ENCODE measurements at regions not wholly inside any gene's neighbourhood (a gene's known extent, or its start where the extent isn't known, plus 50 kb on each side); places are given as distances from the start of the nearest gene placed in this dataset.
A peak's percentile ranks its signal among the peaks of the same experiment; 100 is the strongest.

DNA sequence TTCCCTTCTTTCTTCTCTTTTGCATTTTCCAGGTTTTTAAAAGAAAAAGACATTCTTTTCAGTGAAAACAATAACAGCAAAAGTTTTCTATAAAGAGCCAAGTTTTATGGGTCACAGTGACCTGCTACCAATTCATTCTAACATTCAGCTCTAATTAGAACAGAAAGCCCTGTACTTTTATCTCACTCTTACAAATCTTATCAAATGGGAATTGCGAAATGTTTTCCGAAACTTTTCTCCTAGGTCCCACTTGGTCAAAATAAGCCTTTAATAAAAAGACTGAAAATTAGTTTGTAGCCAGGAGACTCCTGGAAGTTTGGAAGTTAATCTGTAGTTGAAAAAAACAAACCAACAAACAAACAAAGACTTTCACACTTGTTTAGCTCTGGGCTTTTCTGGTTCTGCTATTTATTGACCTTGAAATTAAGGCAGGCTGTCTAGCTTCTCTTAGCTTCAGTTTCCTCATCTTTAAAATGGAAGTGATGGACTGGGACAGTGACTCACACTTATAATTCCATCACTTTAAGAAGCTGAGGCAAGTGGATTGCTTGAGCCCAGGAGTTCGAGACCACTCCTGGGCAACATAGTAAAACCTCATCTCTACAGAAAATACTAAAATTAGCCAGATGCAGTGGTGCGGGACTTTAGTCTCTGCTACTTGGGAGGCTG lies 613.5 kb upstream of the CDH4 start:
- Histone ChIP-seq H4K91ac (ENCODE audit: low read depth, low read length, poor library complexity) (no peak overlapping the region), H3K27ac (replicated peaks; ENCODE audit: low read length) (no peak overlapping the region), H2AFZ (ENCODE audit: low read length) (no peak overlapping the region), H3K9me3 (replicated peaks in 1 of 2; ENCODE audit: control insufficient read depth in 2 of 2, insufficient read depth in 1 of 2, low read depth in 1 of 2, low read length in 2 of 2) (no peaks in the 10 kb centered on the region), H2BK120ac (ENCODE audit: low read depth, low read length) (no peak overlapping the region), H3K27me3 (ENCODE audit: control insufficient read depth in 3 of 3, insufficient read depth in 3 of 3, low read depth in 1 of 3, low read length in 3 of 3) (no peaks in the 10 kb centered on the region), H2BK15ac (ENCODE audit: low read length) (no peak overlapping the region), H3K23ac (ENCODE audit: low read depth, low read length, poor library complexity) (no peak overlapping the region), H3K79me1 (ENCODE audit: low read depth, low read length) (no peaks in the 10 kb centered on the region), H3K4me2 (ENCODE audit: insufficient read depth, low read length, poor library complexity, severe bottlenecking) (no peak overlapping the region), H3K4me1 (ENCODE audit: control insufficient read depth in 2 of 2, insufficient read depth in 1 of 2, low read depth in 1 of 2, low read length in 2 of 2) (no peaks in the 10 kb centered on the region), H2BK12ac (ENCODE audit: low read length) (no peak overlapping the region), H3K18ac (ENCODE audit: low read length) (no peak overlapping the region), H3K36me3 (replicated peaks in 1 of 2; ENCODE audit: control insufficient read depth in 2 of 2, insufficient read depth in 2 of 2, low read length in 2 of 2) (no peaks in the 10 kb centered on the region), H4K8ac (ENCODE audit: low read depth, low read length) (no peak overlapping the region), H2AK5ac (ENCODE audit: low read depth, low read length) (no peak overlapping the region), H3K9ac (ENCODE audit: low read depth, low read length, poor library complexity) (no peak overlapping the region), H3K4ac (ENCODE audit: low read length) (no peak overlapping the region), H2BK5ac (ENCODE audit: low read length) (no peak overlapping the region), H3K14ac (ENCODE audit: low read length) (no peak overlapping the region), H3K4me3 (ENCODE audit: low read length in 2 of 2) (no peak overlapping the region)
- DNase-seq (ENCODE audit: low spot score), result no peak
- WGBS, 2 donors (ENCODE audit: extremely low coverage in 2 of 2, insufficient read length in 2 of 2, insufficient replicate concordance in 1 of 2), result no CpG with 5 or more reads among the region's 4 CpGs

DNA sequence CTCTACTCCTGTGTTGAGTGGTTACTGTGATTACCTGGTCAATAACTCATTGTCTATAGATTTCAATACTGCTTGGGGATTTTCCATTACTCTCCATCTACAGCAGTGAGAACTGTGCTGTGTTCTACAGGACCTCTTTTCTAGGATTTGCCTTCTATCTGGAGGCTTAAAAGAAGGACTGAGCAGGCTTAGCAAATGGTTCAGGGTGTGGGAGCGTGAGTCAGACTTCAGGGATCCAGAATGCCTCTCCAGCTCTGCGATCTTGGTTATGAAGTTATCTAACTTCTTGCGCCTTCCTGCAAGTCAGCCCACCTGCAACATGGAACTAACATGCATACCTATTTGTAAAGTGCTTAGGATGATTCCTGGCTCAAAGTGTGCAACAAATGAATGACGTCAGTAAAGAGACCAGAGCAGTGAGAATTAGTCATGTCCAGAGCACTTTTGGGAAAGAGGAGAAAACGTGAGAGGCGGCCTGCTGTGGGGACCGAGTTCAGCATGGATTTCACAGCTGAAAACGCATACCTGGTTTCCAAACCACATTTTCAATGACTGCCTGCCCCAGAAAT lies 610.1 kb upstream of the CDH4 start:
- no peak overlapping the region for H2AFZ ChIP-seq (ENCODE audit: low read length)

DNA sequence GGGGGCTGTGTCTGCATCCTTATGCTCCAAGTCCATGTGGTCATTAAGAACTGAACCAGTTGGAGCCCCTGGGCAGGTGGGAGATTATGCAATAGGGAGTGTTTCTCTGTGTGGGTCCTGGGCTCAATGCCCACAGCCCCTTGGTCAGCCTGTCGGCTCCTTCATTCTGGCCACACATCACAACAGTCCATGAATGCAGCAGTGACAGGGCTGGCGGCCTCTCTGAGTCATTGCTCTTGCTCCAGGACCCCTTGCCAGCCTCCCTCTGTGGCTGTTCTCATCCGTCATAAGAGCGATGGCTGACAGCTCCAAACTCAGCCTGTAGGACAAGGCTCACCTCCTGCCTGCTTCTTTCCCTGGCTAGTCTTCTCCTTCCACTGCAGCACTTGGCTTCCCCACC lies 609.5 kb upstream of the CDH4 start:
- DNase-seq (ENCODE audit: low spot score), result no peak
- Histone ChIP-seq H3K18ac (ENCODE audit: low read length) (peak overlapping the region; percentile 19), H3K9me3 (replicated peaks in 1 of 2; ENCODE audit: control insufficient read depth in 2 of 2, insufficient read depth in 1 of 2, low read depth in 1 of 2, low read length in 2 of 2) (peaks cover 0 to 2% of the 10 kb centered on the region in 2 donors), H3K4me3 (ENCODE audit: low read length in 2 of 2) (no peak overlapping the region), H3K14ac (ENCODE audit: low read length) (no peak overlapping the region), H3K79me1 (ENCODE audit: low read depth, low read length) (no peaks in the 10 kb centered on the region), H4K91ac (ENCODE audit: low read depth, low read length, poor library complexity) (no peak overlapping the region), H3K27ac (replicated peaks; ENCODE audit: low read length) (no peak overlapping the region), H2BK5ac (ENCODE audit: low read length) (no peak overlapping the region), H2BK15ac (ENCODE audit: low read length) (no peak overlapping the region), H3K27me3 (ENCODE audit: control insufficient read depth in 3 of 3, insufficient read depth in 3 of 3, low read depth in 1 of 3, low read length in 3 of 3) (no peaks in the 10 kb centered on the region), H4K8ac (ENCODE audit: low read depth, low read length) (no peak overlapping the region), H3K36me3 (replicated peaks in 1 of 2; ENCODE audit: control insufficient read depth in 2 of 2, insufficient read depth in 2 of 2, low read length in 2 of 2) (no peaks in the 10 kb centered on the region), H2AFZ (ENCODE audit: low read length) (no peak overlapping the region), H3K23ac (ENCODE audit: low read depth, low read length, poor library complexity) (no peak overlapping the region), H2AK5ac (ENCODE audit: low read depth, low read length) (no peak overlapping the region), H2BK12ac (ENCODE audit: low read length) (no peak overlapping the region), H2BK120ac (ENCODE audit: low read depth, low read length) (no peak overlapping the region), H3K4me2 (ENCODE audit: insufficient read depth, low read length, poor library complexity, severe bottlenecking) (no peak overlapping the region), H3K9ac (ENCODE audit: low read depth, low read length, poor library complexity) (no peak overlapping the region), H3K4ac (ENCODE audit: low read length) (no peak overlapping the region), H3K4me1 (ENCODE audit: control insufficient read depth in 2 of 2, insufficient read depth in 1 of 2, low read depth in 1 of 2, low read length in 2 of 2) (no peaks in the 10 kb centered on the region)
- no CpG with 5 or more reads among the region's 4 CpGs for WGBS, 2 donors (ENCODE audit: extremely low coverage in 2 of 2, insufficient read length in 2 of 2, insufficient replicate concordance in 1 of 2)

More for the DNA sequence above, 610.1 kb upstream of the CDH4 start:
- WGBS, 2 donors (ENCODE audit: extremely low coverage in 2 of 2, insufficient read length in 2 of 2, insufficient replicate concordance in 1 of 2), result no CpG with 5 or more reads among the region's 8 CpGs
- H3K36me3 ChIP-seq (replicated peaks in 1 of 2; ENCODE audit: control insufficient read depth in 2 of 2, insufficient read depth in 2 of 2, low read length in 2 of 2), result no peaks in the 10 kb centered on the region
- no peaks in the 10 kb centered on the region for H3K79me1 ChIP-seq (ENCODE audit: low read depth, low read length)
- no peak overlapping the region for H3K9ac ChIP-seq (ENCODE audit: low read depth, low read length, poor library complexity)
- H3K27me3 ChIP-seq (ENCODE audit: control insufficient read depth in 3 of 3, insufficient read depth in 3 of 3, low read depth in 1 of 3, low read length in 3 of 3), result no peaks in the 10 kb centered on the region
- H2BK120ac ChIP-seq (ENCODE audit: low read depth, low read length), result no peak overlapping the region
- H3K4me3 ChIP-seq (ENCODE audit: low read length in 2 of 2), result no peak overlapping the region
- H3K9me3 ChIP-seq (replicated peaks in 1 of 2; ENCODE audit: control insufficient read depth in 2 of 2, insufficient read depth in 1 of 2, low read depth in 1 of 2, low read length in 2 of 2), result peaks cover 0 to 2% of the 10 kb centered on the region in 2 donors
- H3K23ac ChIP-seq (ENCODE audit: low read depth, low read length, poor library complexity), result no peak overlapping the region
- H2BK15ac ChIP-seq (ENCODE audit: low read length), result no peak overlapping the region
- DNase-seq (ENCODE audit: low spot score), result no peak
- H3K18ac ChIP-seq (ENCODE audit: low read length), result no peak overlapping the region
- no peak overlapping the region for H2BK12ac ChIP-seq (ENCODE audit: low read length)
- no peak overlapping the region for H3K27ac ChIP-seq (replicated peaks; ENCODE audit: low read length)
- no peak overlapping the region for H2AK5ac ChIP-seq (ENCODE audit: low read depth, low read length)
- no peak overlapping the region for H3K14ac ChIP-seq (ENCODE audit: low read length)
- H3K4me2 ChIP-seq (ENCODE audit: insufficient read depth, low read length, poor library complexity, severe bottlenecking), result no peak overlapping the region
- H3K4ac ChIP-seq (ENCODE audit: low read length), result no peak overlapping the region
- no peak overlapping the region for H2BK5ac ChIP-seq (ENCODE audit: low read length)
- H3K4me1 ChIP-seq (ENCODE audit: control insufficient read depth in 2 of 2, insufficient read depth in 1 of 2, low read depth in 1 of 2, low read length in 2 of 2), result no peaks in the 10 kb centered on the region
- no peak overlapping the region for H4K8ac ChIP-seq (ENCODE audit: low read depth, low read length)
- no peak overlapping the region for H4K91ac ChIP-seq (ENCODE audit: low read depth, low read length, poor library complexity)

DNA sequence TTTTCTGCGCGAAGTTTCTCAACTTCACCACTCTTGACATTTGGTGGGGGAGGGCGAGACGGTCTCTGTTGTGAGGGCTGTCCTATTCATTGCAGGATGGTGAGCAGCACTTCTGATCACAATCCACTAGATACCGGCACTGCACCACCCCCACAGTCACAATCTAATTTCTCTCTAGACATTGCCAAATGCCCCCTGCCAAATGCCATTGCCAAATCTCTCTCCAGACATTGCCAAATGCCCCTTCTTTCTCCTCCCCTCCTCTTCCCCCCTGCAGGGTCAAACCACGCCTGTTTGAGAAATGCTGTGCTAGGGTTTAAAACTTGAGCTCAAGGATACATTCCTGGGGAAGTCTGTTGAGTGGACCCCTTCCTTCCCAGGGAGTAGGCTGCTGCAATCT lies 603.5 kb upstream of the CDH4 start:
- no peak overlapping the region for H3K27ac ChIP-seq (replicated peaks; ENCODE audit: low read length)
- no peak overlapping the region for H2BK12ac ChIP-seq (ENCODE audit: low read length)

More for the DNA sequence above, 603.5 kb upstream of the CDH4 start:
- Histone ChIP-seq H3K9me3 (replicated peaks in 1 of 2; ENCODE audit: control insufficient read depth in 2 of 2, insufficient read depth in 1 of 2, low read depth in 1 of 2, low read length in 2 of 2) (peaks cover 0 to 5% of the 10 kb centered on the region in 2 donors), H3K4me3 (ENCODE audit: low read length in 2 of 2) (no peak overlapping the region), H2BK5ac (ENCODE audit: low read length) (no peak overlapping the region), H3K27me3 (ENCODE audit: control insufficient read depth in 3 of 3, insufficient read depth in 3 of 3, low read depth in 1 of 3, low read length in 3 of 3) (no peaks in the 10 kb centered on the region), H2AK5ac (ENCODE audit: low read depth, low read length) (no peak overlapping the region), H3K4ac (ENCODE audit: low read length) (no peak overlapping the region), H2BK120ac (ENCODE audit: low read depth, low read length) (no peak overlapping the region), H3K79me1 (ENCODE audit: low read depth, low read length) (no peaks in the 10 kb centered on the region), H3K36me3 (replicated peaks in 1 of 2; ENCODE audit: control insufficient read depth in 2 of 2, insufficient read depth in 2 of 2, low read length in 2 of 2) (no peaks in the 10 kb centered on the region), H2BK15ac (ENCODE audit: low read length) (no peak overlapping the region), H3K9ac (ENCODE audit: low read depth, low read length, poor library complexity) (no peak overlapping the region), H3K4me1 (ENCODE audit: control insufficient read depth in 2 of 2, insufficient read depth in 1 of 2, low read depth in 1 of 2, low read length in 2 of 2) (peaks cover 0 to 1% of the 10 kb centered on the region in 2 donors), H2AFZ (ENCODE audit: low read length) (no peak overlapping the region), H4K91ac (ENCODE audit: low read depth, low read length, poor library complexity) (no peak overlapping the region), H3K14ac (ENCODE audit: low read length) (no peak overlapping the region), H4K8ac (ENCODE audit: low read depth, low read length) (no peak overlapping the region), H3K4me2 (ENCODE audit: insufficient read depth, low read length, poor library complexity, severe bottlenecking) (no peak overlapping the region), H3K18ac (ENCODE audit: low read length) (no peak overlapping the region), H3K23ac (ENCODE audit: low read depth, low read length, poor library complexity) (no peak overlapping the region)
- no CpG with 5 or more reads among the region's 6 CpGs for WGBS, 2 donors (ENCODE audit: extremely low coverage in 2 of 2, insufficient read length in 2 of 2, insufficient replicate concordance in 1 of 2)
- no peak for DNase-seq (ENCODE audit: low spot score)

Data from neuronal stem cell (in vitro differentiated cells).